Gastrocnemius medialis (tissue), 4 donors: ENCODE measurements at regions not wholly inside any gene's neighbourhood (a gene's known extent, or its start where the extent isn't known, plus 50 kb on each side); places are given as distances from the start of the nearest gene placed in this dataset.

ENCODE experiments used
- ATAC-seq, 2 donors: fragments of 150-250 bp; one replicate each; pipeline ENCODE4 v1.9.1; 2016
- DNase-seq, 2 donors: peaks; one replicate each; pipeline ENCODE4 v3.0.0-alpha.2; 2019
- H3K27ac ChIP-seq, 4 donors: fragments of 200-600 bp; sonication (generic); 1 replicate in 1 of 4; 2 replicates in 3 of 4; pipeline ENCODE4 v1.5.1; 2016 to 2018; ENCODE audit warnings: mild to moderate bottlenecking in 2 of 4, moderate library complexity in 1 of 4
- H3K27me3 ChIP-seq, 3 donors: fragments of 200-600 bp; sonication (generic) in 2 of 3; 1 replicate in 1 of 3; 2 replicates in 2 of 3; pipeline versions ENCODE4 v1.5.1 to v1.6.0; 2016 to 2019; ENCODE audit warnings: mild to moderate bottlenecking in 1 of 3, moderate library complexity in 1 of 3
- H3K36me3 ChIP-seq, 2 donors: fragments of 200-600 bp; sonication (generic) in 1 of 2; one replicate each; pipeline ENCODE4 v1.5.1; 2017 to 2018
- H3K4me1 ChIP-seq, 2 donors: fragments of 200-600 bp; sonication (generic) in 1 of 2; one replicate each; pipeline ENCODE4 v1.5.1; 2016 to 2017; ENCODE audit warnings: mild to moderate bottlenecking in 2 of 2
- H3K4me3 ChIP-seq, 4 donors: fragments of 200-600 bp; sonication (generic) in 3 of 4; 1 replicate in 1 of 4; 2 replicates in 3 of 4; pipeline ENCODE4 v1.5.1; 2016 to 2019; ENCODE audit warnings: mild to moderate bottlenecking in 2 of 4
- H3K9me3 ChIP-seq, 3 donors: fragments of 200-600 bp; sonication (generic) in 2 of 3; 1 replicate in 1 of 3; 2 replicates in 2 of 3; pipeline ENCODE4 v1.5.1; 2016 to 2019
- CTCF ChIP-seq, 5 experiments: fragments of 450-650 bp in 3 of 5; fragments of 200-600 bp in 2 of 5; sonication (generic) in 2 of 5; IDR thresholded peaks in 4 of 5; conservative IDR thresholded peaks in 1 of 5; 1 replicate in 4 of 5; 2 replicates in 1 of 5; pipeline ENCODE4 v1.5.1; 2016 to 2019; ENCODE audit warnings: antibody characterized with exemption in 5 of 5, mild to moderate bottlenecking in 3 of 5, moderate library complexity in 3 of 5
- POLR2A ChIP-seq, 2 donors: fragments of 450-650 bp; IDR thresholded peaks; one replicate each; pipeline ENCODE4 v1.6.1; 2017; ENCODE audit warnings: antibody characterized with exemption in 2 of 2, mild to moderate bottlenecking in 2 of 2, moderate library complexity in 2 of 2
- in situ Hi-C, 4 donors: fragments of 200-750 bp; cut with MboI; loops; one replicate each; pipeline versions ENCODE4 v1.15.0 to v1.8.0; 2017; ENCODE audit warnings: low sequenced_read_pairs in 4 of 4
- intact Hi-C: fragments of 100-400 bp; cut with DNase I; formaldehyde crosslinking; loops from one replicate; pipeline ENCODE4 v1.15.1; 2023; ENCODE audit warnings: low total_unique reads

DNA sequence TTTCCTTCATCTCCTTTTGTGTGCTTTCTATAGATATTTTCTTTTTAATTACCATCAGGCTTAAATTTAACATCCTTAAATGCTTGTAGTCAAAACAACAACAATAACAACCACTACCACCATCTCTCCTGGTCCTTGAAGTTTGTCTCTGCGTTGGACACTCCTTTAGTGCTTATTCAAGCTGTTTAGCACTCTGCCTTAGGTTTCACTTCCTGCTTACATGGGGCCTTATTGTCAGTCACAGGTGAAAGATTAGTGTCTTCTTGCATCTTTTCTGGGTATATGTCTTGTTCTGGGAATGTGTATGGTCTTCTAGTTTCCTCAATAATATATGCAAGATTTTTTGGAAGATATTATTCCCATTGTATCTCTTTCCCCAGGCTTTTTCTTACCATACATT lies 240.1 kb upstream of the NXPH2 start:
- in situ Hi-C loops (no loop called here), intact Hi-C loops (no loop called here)
- H3K27ac ChIP-seq = no peak overlapping the region
- no peaks in the 10 kb centered on the region for H3K27me3 ChIP-seq
- no peak for DNase-seq
- no peak overlapping the region for H3K4me3 ChIP-seq
- no peaks in the 10 kb centered on the region for H3K4me1 ChIP-seq
- TF ChIP-seq POLR2A (IDR thresholded peaks at IDR 0.05) (no peak), CTCF (IDR thresholded peaks at IDR 0.05 in 4 of 5, conservative IDR thresholded peaks at IDR 0.05 in 1 of 5) (no peak)
- no peaks in the 10 kb centered on the region for H3K9me3 ChIP-seq
- H3K36me3 ChIP-seq = no peaks in the 10 kb centered on the region
- ATAC-seq = no peak

DNA sequence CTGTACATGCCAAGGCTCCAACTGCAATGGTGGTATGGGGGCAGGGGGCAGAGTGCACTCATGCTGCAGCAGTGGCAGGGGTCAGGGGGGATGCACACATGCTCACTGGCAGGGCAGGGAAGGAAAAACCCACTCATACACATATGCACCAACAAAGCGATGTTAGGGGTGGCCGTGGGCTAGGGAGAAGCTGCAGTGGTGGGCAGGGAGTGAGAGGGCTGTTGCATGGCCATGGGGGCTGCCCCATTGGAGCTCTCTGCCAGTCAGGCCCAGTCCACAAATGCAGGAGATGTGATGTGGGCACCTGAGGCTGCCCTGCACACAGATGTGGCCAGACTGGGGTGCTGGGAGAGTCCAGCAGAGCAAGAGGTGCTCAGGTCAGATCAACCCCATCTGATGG lies 238.1 kb upstream of the NXPH2 start:
- Histone ChIP-seq H3K27ac (no peak overlapping the region), H3K36me3 (no peaks in the 10 kb centered on the region), H3K9me3 (no peaks in the 10 kb centered on the region), H3K27me3 (no peaks in the 10 kb centered on the region), H3K4me1 (no peaks in the 10 kb centered on the region), H3K4me3 (no peak overlapping the region)
- ATAC-seq (no peak), DNase-seq (no peak)
- in situ Hi-C loops = no loop called here
- intact Hi-C loops = no loop called here
- TF ChIP-seq CTCF (IDR thresholded peaks at IDR 0.05 in 4 of 5, conservative IDR thresholded peaks at IDR 0.05 in 1 of 5) (no peak), POLR2A (IDR thresholded peaks at IDR 0.05) (no peak)

- H3K27me3 ChIP-seq = no peaks in the 10 kb centered on the region
- DNase-seq (no peak), ATAC-seq (no peak)
- in situ Hi-C loops = no loop called here
- TF ChIP-seq POLR2A (IDR thresholded peaks at IDR 0.05) (no peak), CTCF (IDR thresholded peaks at IDR 0.05 in 4 of 5, conservative IDR thresholded peaks at IDR 0.05 in 1 of 5) (no peak)
- H3K27ac ChIP-seq = no peak overlapping the region
- intact Hi-C loops = no loop called here
- no peaks in the 10 kb centered on the region for H3K4me1 ChIP-seq
- H3K36me3 ChIP-seq = no peaks in the 10 kb centered on the region
- H3K4me3 ChIP-seq = no peak overlapping the region
- no peaks in the 10 kb centered on the region for H3K9me3 ChIP-seq
These were observed 226.9 kb upstream of the NXPH2 start for GRCh38 chr2:139007130-139007529.

DNA sequence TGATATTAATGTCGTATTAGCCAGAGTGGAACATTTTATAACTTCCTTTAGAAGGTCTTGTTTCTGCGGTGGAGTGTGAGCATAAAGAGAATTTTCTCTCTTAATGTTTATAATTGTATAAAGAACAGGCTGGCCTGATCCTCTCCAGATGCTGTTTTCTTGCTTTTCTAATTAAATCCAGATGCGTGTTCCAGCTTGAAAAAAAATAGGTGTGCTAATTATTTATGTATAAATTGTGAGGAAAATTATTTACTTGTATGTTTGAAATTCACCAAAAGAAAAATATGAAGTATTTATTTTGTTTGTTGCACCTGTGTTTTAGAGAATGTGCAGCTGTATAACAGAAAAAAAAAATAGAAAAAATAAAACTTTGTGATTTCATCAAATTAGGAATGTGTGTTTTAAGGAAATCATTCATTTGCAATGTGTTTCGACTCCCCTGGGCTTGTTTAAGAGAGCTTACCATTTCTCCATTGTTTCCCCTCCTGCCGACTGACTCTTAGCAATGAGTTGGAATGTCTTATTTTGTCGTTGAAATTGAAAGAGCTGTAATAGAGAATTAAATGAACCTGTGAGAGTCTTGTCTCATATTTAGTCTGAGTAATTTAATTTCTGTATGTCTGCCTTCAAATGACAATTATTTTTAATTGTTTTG lies 220.1 kb upstream of the NXPH2 start:
- in situ Hi-C loops = no loop called here
- H3K9me3 ChIP-seq = no peaks in the 10 kb centered on the region

More for the DNA sequence above, 220.1 kb upstream of the NXPH2 start:
- Histone ChIP-seq H3K36me3 (no peaks in the 10 kb centered on the region), H3K4me3 (no peak overlapping the region), H3K27me3 (no peaks in the 10 kb centered on the region), H3K4me1 (no peaks in the 10 kb centered on the region), H3K27ac (no peak overlapping the region)
- DNase-seq = no peak
- intact Hi-C loops = no loop called here
- no peak for TF ChIP-seq CTCF (IDR thresholded peaks at IDR 0.05 in 4 of 5, conservative IDR thresholded peaks at IDR 0.05 in 1 of 5)
- TF ChIP-seq POLR2A (IDR thresholded peaks at IDR 0.05) = no peak
- no peak for ATAC-seq
